HG02642 (cell line): ENCODE measurements at regions not wholly inside any gene's neighbourhood (a gene's known extent, or its start where the extent isn't known, plus 50 kb on each side); places are given as distances from the start of the nearest gene placed in this dataset.
A peak's percentile ranks its signal among the peaks of the same experiment; 100 is the strongest.

Experiments used
- ATAC-seq: cut with Tn5 transposase; IDR thresholded peaks from one replicate; pipeline ENCODE4 v1.9.1; 2021; ENCODE audit warnings: mild to moderate bottlenecking; ENCODE audit not compliant: unreplicated experiment, poor library complexity

GRCh38 chr4:59805176-59805575, 1395.0 kb upstream of the ADGRL3 start:
- ATAC-seq, result no peak

GRCh38 chr4:59814402-59815010, 1385.6 kb upstream of the ADGRL3 start:
- ATAC-seq, result no peak

DNA sequence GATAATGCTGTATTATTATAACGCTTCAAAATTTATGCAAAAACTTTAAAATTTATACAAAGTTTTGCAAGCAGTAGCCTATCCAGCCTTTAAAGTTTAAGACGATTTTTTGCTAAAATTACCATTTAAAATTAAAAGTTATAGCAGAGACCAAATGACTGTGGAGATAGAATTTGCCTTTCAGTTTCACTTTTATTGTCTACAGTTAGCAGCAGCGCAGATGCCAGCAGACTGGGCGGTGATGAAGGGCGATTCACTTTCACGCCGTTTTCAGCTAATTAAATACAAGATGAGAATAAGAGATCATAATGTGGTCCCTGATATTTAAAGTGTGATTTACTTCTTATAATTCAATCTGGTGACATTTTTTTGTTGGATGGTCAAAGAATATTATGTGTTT, 1381.5 kb upstream of the ADGRL3 start:
- ATAC-seq, result peak; percentile 89

DNA sequence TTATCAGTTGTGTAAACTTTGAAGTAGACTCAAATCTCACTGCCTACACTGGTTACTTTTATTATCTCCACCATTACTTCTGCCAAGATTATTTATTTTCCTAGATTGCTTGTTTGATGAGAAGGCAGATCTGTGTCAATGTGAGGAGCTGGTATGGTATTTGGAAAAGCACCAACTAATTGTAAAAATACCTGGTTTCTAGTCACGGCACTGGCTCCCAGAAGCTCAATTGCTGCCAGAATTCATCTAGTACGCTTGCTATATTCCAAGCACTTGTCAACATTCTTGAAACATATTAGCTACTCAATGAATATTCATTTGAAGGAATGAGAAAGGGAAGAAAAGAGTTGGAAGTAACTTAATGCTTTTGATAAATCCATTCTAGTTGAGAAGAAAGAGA, 1376.8 kb upstream of the ADGRL3 start:
- ATAC-seq, result no peak

DNA sequence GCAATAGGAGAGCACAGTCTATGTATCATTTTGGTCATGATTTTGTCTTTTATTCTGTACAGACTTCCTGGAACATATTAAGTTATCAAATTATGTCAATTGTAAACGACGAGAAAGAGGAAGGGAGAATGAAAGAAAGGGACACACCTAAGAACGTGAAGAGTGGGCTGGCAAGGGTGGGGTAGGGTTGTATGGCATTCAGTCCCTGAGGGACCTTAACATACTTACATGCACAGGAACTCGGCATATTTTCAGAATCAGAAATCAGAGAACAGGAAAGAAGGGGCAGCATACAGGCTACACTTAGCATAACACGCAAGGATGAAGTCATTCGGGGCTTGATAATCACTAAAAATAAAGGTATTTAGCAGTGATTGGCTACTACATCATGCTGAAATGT, 1375.0 kb upstream of the ADGRL3 start:
- no peak for ATAC-seq

GRCh38 chr4:59831746-59832145, 1368.4 kb upstream of the ADGRL3 start:
- no peak for ATAC-seq

- ATAC-seq, result no peak
These were observed 1365.2 kb upstream of the ADGRL3 start for GRCh38 chr4:59834943-59835342.

DNA sequence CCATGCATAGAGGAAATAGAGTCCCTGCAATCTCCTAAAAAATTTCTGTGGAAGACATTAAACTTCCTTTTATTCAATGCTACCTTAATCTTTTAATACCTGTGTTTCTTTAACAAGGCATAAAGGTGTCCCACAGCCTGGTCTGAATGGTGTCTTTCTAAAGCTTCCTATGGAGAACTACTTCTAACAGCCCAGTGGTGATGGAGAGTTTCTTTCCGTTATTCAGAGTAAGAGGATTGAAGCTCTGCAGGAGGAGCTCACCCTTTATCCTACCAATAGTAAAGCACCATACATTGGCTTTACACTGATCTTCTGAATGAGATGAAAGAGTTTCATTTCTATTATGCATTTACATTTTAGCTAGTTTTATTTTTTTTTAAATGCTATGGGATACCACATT, 1362.4 kb upstream of the ADGRL3 start:
- ATAC-seq, result no peak

DNA sequence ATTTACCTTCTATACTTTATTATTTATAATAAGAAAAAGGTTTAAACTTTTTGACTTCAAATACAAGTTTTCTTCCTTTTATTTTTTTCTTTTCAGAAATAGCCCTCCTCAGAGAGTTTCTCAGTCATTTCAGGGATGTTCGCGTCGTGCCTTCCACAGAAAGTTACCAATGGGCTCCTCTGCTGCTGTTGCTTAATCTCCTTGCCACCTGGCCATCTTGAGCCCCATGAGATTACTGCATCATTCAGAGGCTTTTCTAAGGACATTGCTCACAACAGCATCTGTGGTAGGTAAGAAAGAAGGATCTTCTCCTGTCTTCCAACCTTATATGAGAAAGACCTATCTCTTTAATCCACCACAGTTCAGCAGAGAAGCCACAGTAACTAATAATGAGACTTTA, 1361.9 kb upstream of the ADGRL3 start:
- ATAC-seq, result no peak

GRCh38 chr4:59841698-59842097, 1358.4 kb upstream of the ADGRL3 start:
- ATAC-seq, result no peak

GRCh38 chr4:59848457-59848856, 1351.7 kb upstream of the ADGRL3 start:
- no peak for ATAC-seq

DNA sequence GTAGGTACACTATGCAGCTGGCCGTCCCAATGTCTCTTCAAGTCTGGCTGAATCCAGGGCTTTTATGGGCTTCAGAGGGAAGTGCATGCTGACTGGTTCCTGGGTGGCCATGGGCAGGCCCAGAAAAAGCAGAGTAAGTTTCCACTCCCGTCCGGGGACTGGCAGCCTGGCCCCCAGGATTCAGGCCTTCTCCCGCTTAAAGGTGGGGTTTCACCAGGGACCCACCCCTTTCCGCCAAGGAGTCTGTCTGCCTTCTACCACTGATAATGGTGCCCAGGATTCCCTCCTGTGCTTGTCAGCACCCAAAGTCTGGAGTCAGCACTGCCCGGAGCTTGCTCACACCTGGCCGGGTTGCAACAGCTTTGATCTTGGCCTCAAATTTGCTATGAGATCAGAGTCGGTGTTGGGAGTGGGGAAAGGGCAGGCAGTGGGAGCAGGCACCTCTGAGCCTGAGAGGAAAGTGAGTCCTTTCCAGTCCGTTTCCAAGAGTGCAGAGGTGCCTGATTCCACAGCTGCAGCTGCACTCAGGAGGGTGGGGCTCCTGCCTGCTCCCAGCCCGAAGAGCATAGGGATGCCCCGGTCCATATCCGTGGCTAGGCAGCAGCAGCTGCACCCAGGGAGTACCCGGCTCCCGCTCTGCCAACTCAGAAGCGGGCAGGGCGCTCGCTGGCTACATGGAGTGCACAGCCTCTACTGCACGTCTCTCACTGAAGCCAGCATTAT, 1344.3 kb upstream of the ADGRL3 start:
- no peak for ATAC-seq

GRCh38 chr4:59869056-59869455, 1331.1 kb upstream of the ADGRL3 start:
- ATAC-seq, result no peak

GRCh38 chr4:59869559-59869958, 1330.6 kb upstream of the ADGRL3 start:
- no peak for ATAC-seq

- ATAC-seq, result no peak
These were observed 1318.5 kb upstream of the ADGRL3 start for GRCh38 chr4:59881632-59882031.

- no peak for ATAC-seq
These were observed 1295.8 kb upstream of the ADGRL3 start for GRCh38 chr4:59904331-59904730.

- ATAC-seq, result no peak
These were observed 1279.7 kb upstream of the ADGRL3 start for GRCh38 chr4:59920416-59920815.

GRCh38 chr4:59925290-59925689, 1274.8 kb upstream of the ADGRL3 start:
- ATAC-seq, result no peak

GRCh38 chr4:59936566-59936965, 1263.6 kb upstream of the ADGRL3 start:
- ATAC-seq, result no peak

GRCh38 chr4:59938166-59938565, 1262.0 kb upstream of the ADGRL3 start:
- ATAC-seq, result no peak

GRCh38 chr4:59945277-59945676, 1254.8 kb upstream of the ADGRL3 start:
- no peak for ATAC-seq

- ATAC-seq, result no peak
These were observed 1254.4 kb upstream of the ADGRL3 start for GRCh38 chr4:59945716-59946115.
